Suprapubic skin (tissue), 4 donors: ENCODE measurements at regions not wholly inside any gene's neighbourhood (a gene's known extent, or its start where the extent isn't known, plus 50 kb on each side); places are given as distances from the start of the nearest gene placed in this dataset.
"Not testable (repeated sequence)": the region's sequence is repeated elsewhere in the genome, so short reads cannot be mapped to it uniquely, and the experiment has no call there.

Experiments
- CTCF ChIP-seq, 2 donors: fragments of 200-600 bp in 1 of 2; fragments of 450-650 bp in 1 of 2; sonication (generic) in 1 of 2; IDR thresholded peaks; one replicate each; pipeline ENCODE4 v1.5.1; 2016 to 2019; ENCODE audit warnings: antibody characterized with exemption in 2 of 2, mild to moderate bottlenecking in 1 of 2, moderate library complexity in 1 of 2
- EP300 ChIP-seq: sonication (generic); formaldehyde crosslinking; IDR thresholded peaks from one replicate; pipeline ENCODE4 v1.6.1; 2017; ENCODE audit warnings: antibody characterized with exemption
- POLR2A ChIP-seq, 2 donors: fragments of 450-650 bp; IDR thresholded peaks; one replicate each; pipeline ENCODE4 v1.6.1; 2017; ENCODE audit warnings: antibody characterized with exemption in 2 of 2, mild to moderate bottlenecking in 2 of 2, moderate library complexity in 2 of 2
- POLR2AphosphoS5 ChIP-seq, 3 donors: sonication (generic); formaldehyde crosslinking; IDR thresholded peaks; one replicate each; pipeline ENCODE4 v1.6.1; 2017; ENCODE audit warnings: antibody characterized with exemption in 3 of 3

- TF ChIP-seq EP300; CTCF (IDR thresholded peaks at IDR 0.05); POLR2A (IDR thresholded peaks at IDR 0.05); POLR2AphosphoS5 (IDR thresholded peaks at IDR 0.05): not testable (repeated sequence)
Measured at GRCh38 chr1:144516172-144516571, 54.7 kb upstream of the NBPF15 start.
